Activated CD4-positive, alpha-beta T cell treated with anti-CD3 and anti-CD28 coated beads, Interleukin-2, Interleukin-4, amounts not matched to agents 100 ng/mL and 50 ng/mL, durations not matched to agents 16 hours and 8 hours (primary cell): ENCODE measurements at regions not wholly inside any gene's neighbourhood (a gene's known extent, or its start where the extent isn't known, plus 50 kb on each side); places are given as distances from the start of the nearest gene placed in this dataset.
"Not testable (repeated sequence)": the region's sequence is repeated elsewhere in the genome, so short reads cannot be mapped to it uniquely, and the experiment has no call there.

Experiments used
- DNase-seq: peaks from one replicate; pipeline ENCODE4 v3.0.0-alpha.2; 2020; ENCODE audit warnings: low spot score

DNA sequence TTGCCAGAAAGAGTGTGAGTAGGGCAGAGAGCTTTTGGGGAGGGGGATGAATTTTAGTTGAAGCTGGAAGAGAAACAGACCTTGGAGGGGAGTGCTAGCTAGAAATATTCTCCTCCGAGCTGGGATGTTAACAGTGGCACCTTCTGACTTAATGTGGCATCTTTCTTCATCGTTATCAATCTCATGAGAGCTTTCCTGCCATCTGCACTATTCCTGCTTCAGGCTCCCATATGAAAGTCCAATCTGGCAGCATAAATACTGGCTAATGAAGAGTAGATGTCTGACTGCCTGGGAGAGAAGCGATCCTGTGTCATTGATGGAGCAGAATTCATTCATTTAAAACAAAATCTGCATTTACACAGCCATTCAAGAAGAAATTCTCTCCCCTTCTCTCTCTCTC, 284.5 kb downstream of the TMEM38B start:
- no peak for DNase-seq

DNA sequence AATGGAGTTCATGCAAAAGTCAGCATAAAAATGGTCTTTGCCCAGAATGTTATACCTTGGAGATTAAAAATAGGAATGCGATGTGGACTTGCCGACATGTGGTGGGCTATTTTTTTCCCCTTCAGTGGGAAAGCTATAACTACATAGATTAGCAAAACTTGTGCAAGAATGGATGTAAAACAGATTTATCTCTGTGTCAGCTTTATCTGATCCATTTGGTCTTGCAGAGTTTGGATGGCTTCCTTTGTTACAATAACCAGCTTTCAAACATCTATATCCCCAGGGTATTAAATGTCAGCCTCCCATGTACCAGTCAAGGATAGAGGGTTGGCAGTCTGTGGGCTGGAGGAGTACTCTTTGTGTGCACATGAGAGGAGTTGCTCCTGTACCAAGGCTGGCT, 284.9 kb downstream of the TMEM38B start:
- DNase-seq = no peak

DNA sequence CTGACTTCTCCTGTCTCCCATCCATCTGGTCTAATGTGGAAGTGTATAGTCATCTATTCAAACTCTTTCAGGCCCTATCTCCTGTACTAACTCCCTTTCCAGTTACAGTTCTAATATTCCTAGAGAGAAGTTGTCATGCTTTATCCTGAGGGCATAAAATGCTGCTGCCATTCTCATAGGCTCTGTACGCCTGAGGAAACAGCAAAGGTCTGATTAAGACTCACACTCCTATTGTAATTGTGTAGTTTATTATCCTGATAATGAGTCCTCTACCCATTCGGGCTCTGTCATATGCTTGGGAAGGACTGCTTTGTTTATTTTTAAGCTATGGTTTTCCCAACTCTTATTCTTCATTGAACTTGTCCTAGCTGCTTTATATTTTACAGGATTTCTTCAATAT, 290.4 kb downstream of the TMEM38B start:
- no peak for DNase-seq

DNA sequence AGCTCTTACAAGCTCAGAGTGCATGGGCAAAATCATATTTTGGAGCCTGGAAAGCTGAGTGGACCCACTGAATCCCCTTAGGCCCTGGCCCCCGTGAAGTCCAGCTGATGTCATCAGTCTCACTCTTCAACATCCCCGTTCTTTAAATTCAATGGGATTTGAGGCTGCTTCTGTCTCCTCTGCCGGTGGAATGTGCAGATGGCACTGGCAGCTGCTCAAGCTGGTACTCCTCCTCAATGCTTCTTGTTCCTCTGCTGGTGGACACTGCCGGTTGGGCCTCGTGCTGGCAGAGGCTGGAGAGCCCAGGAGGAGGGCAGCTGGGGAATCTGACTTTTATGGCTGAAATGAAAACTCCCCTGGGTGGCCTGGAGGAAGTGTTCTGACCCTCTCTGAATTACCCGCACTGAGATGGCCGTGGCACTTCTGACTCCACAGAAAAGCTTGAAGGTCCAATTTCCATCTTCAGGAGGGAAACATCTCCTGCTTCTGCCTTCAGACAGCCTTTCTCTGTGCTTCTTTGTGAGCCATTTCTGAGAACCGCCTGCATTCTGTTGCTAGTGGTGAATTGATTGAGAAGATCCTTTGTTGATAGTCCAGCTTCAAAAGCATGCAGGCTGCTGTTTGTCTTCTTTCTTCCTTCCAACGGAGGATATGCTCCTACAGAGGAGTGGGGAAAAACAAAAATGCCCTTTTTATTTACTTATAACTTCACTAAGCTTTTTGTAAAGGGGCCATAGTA, 298.9 kb downstream of the TMEM38B start:
- no peak for DNase-seq

DNA sequence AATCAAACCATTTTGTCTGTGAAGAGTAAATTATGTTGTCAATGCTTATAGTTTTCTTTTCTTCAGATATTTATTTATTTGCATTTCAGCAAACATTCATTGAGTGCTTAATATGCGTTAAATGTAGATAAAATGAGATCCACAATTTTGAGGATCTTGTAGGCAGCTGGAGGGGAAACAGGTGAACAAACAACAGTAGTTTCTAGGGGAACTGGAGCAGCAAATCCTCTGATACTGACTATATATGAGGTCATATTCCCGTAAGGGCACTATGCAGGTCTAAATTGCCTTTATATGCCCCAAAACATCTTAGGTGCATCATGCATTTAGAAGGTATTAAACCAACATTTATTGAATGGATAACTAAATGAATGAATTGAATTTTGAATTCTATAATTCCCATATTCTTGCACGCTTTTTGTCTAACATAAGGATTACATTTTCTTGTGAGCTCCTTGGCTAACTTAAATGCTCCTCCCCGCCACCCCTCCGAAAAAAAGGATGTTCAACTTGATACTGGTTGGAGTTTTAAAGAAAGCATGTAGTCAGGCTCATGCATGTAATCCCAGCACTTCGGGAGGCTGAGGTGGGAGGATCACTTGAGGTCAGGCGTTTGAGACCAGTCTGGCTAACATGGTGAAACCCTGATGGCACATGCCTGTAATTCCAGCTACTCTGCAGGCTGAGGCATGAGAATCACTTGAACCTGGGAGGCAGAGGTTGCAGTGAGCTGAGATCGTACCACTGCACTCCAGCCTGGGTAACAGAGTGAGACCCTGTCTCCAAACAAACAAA, 299.8 kb downstream of the TMEM38B start:
- DNase-seq = no peak

DNA sequence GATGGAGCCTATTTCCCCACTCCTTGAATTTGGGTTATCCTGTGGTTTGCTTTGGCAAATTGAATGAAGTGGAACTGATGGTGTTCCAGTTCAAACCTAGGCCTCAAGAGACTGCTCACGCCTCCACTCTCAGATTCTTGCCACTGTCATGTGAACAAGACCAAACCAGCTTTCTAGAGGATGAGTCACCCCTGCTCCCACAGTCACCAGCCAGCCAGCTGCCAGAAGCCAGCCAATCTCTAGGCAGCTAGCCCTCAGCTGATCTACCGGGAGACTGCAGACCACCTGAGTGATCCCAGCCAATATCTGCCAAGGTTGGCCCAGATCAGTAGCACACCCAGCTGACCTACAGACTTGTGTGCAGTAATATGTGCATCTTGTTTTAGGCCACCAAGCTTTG, 300.6 kb downstream of the TMEM38B start:
- peak; percentile 11 for DNase-seq

DNA sequence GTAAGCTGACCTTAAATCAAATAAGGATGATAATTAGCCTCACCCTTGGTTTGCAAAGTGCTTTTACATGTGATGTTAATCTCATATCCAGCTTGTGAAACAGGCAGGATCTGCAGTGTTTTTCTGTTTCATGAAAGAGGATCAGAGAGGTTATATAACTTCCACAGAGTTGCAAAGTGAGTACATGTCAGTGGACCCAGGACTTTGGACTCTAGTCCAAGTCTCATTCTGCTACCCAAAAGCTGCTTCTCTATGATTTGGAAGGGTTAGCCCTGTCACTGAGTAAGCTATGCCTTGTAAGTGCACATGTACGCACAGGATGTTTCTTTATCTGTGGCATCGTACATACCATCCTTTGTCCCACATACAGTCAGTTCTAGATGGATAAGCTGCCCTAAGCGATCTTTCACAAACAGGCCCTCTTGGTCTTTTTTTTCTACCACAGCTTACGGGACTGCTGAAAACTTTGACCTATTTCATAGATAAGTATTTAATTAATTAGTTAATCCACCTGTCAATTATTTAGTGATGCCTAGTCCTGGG, 322.9 kb downstream of the TMEM38B start:
- DNase-seq = no peak

DNA sequence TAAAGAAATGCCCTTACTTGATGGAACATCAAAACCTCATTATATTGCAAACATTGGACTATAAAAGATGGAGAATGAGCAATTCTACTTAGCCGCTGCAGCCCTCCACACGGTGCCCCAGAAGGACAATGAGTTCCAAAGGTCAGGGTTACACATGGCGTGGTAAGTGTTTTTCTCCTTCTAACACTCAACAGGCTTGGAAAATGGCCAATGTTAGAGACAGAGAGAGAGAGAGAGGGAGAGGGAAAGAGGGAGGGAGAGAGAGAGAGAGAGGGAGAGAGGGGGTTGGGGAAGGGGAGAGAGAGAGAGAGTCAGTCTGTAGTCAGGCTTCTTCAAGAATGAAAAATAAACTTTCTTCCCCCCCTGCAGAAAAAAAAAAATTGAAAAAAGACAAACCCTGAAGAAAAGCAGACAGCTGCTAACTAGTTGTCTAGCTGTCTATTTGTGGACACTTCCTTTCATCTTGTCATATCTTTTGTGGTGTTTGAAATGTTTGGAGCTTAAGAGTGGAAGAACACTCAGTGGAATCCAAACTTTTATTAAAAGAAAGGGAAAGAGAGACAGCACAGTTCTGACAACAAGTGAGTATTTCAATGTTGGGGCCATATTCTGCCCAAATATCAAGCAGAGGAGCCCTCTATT, 324.8 kb downstream of the TMEM38B start:
- no peak for DNase-seq

DNA sequence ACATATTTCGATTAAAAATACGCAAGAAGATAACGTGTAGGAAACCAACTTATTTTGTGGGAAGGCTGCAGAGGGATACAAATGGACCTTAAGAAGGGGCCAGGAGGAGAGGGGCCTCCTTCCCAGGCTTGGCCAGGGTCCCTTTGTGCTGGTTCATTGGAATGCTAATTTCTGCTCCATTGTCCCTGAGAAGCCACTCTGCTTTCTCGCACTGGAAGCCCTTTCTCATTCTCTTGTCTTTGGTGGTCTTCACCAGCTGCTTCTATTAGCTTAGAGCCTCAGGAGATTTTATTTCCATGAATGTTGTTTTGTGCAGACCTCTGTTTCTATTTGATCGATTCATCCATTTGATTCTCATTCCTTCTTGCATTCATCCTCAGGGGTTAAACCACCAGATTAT, 325.4 kb downstream of the TMEM38B start:
- no peak for DNase-seq

DNA sequence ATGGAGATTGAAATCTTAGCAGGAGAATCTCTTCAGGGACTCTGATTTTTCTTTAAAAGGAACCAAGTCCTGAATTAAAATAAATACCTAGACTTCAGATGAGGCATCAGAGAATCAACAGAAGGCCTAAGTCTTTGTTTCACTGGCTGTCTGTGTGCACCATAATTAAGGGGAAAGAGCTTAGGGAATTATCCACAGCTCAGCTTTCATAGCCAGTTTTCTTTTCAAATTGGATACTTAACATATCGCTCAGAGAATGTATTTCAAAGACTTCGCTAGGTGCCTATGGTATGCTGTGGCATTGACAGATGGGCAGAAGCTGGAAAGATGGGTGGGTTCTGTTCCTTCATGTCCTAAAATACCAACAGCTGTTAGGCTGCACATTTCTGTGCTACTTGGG, 325.8 kb downstream of the TMEM38B start:
- no peak for DNase-seq

DNA sequence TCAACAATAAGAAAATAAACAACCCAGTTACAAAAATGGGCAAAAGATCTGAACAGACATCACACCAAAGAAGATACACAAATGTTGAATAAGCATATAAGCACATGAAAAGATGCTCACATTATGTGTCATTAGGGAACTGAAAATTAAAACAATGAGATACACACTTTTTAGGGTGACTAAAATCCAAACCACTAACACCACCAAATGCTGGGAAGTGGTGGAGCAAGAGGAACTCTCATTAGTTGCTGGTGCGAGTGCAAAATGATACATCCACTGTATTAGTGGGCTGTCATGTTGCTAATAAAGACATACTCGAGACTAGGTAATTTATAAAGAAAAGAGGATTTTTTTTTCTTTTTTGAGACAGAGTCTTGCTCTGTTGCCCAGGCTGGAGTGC, 329.1 kb downstream of the TMEM38B start:
- peak; percentile 1 for DNase-seq

DNA sequence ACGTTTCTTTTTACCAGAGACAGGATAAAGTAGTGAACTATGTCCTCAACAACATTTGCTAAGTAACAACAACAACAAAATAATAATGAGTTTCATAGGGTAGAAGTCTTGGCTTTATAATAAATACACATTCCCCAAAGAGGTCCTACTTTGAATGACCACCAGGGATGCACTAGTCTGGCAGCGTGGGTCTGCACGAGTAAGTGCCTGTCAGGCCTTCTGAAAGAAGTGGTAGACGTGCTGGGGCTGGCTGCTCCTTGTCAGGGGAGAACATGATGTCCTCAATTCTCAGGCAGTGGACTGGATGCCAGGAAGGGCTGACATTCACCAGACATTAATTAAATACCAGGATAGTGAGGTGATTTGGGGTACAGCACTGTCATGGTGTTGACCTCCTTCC, 331.1 kb downstream of the TMEM38B start:
- no peak for DNase-seq

DNA sequence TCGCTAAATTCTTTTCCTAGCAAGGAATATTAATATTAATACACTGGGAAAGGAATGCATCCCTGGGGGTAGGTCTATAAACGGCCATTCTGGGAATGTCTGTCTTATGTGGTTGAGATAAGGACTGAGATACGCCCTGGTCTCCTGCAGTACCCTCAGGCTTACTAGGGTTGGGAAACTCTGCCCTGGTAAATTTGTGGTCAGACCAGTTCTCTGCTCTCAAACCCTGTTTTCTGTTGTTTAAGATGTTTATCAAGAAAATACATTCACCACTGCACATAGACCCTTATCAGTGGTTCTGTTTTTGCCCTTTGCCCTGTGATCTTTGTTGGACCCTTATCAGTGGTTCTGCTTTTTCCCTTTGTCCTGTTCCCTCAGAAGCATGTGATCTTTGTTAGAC, 335.8 kb downstream of the TMEM38B start:
- not testable (repeated sequence) for DNase-seq

DNA sequence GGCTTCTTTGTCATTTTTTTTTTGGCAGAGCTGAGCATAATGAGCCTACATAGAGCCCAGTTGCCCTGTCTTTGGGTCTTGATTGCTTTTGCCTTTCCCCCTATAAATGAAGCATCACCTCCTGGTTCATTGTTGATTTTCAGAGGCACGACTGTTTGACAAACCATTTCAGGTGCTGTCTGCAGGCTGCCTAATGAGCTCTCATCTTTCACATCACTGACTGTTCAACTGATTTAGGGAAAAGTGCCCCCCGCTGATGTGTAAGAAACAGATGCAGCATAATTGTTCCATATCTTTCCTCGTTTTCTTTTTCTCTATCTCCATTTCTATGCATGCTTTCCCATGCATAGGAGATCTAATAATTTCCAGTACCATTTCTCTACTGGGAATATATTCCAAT, 338.6 kb downstream of the TMEM38B start:
- no peak for DNase-seq

DNA sequence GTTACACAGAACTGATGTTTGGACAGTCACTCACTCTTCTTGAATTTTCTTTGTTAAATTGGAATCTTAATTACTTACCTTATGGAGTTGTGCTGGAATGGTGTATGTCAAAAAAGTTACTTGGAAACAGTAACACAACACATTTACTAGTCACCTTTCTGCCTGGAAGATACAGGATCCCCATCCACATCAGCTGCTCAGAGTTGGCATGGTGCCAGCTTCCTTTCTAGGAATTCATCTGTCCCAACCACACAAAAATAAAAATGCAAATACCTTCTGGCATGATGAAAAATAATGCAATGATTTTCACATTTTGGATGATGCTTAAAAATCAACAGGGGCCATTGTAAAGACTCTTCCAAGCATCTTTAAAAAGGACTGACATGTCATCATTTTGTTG, 341.5 kb downstream of the TMEM38B start:
- DNase-seq = no peak

DNA sequence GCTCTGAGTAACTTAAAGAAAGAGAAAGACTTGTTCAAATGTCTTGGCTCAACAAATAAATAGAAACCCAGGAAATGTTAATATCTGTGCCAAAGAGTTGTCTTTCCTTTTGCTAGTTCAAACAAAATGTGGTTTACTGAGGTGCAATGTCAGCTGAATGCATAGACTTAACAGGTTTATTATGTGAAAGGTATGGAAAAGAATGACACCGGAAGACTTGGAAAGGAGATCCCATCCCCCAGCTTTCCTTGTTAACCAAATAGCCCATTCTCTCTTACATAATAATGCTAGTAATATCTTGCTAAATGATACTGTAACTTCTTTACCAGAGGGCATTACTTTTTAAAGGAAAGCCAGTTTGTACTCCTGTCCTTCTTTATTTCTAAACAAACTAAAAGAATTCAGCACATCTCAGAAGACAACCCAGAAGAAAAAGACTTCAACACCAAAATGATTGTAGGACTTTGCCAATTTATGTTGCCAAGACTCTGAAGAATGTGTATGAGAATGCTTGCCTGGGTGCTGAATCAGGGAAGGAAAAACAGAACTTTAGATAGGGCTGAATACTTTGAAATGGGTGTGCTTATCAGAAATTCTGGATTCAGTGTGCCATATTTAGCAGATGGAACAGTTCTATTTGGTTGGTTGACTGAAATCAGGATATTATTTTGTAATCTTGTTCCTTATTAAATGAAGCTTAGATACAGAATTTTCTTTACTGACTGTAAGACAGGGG, 344.1 kb downstream of the TMEM38B start:
- DNase-seq = no peak

DNA sequence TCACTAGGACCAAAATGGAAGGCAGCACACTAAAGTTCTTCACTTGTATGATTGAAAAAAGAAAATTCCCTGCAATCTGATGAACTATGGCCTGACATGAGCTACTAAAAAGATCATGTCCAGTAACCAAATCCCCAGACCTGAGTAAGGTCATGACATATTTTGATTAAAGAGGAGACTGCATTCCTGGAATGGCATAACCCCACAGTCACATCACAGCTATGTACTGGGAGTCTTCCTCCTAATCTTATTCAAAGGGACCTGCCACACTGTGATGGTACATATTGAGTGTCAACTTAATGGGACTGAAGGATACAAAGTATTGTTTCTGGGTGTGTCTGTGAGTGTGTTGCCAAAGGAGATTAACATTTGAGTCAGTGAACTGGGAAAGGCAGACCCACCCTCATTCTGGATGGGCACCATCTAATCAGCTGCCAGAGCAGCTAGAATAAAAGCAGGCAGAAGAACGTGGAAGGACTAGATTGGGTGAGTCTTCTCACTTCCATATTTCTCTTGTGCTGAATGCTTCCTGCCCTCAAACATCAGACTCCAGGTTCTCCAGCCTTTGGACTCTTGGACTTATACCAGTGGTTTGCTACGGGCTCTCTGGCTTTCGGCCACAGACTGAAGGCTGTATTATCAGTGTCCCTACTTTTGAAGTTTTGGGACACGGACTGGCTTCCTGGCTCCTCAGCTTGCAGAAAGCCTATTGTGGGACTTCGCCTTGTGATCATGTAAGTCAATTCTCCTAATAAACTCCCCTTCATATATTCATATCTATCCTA, 345.0 kb downstream of the TMEM38B start:
- no peak for DNase-seq

DNA sequence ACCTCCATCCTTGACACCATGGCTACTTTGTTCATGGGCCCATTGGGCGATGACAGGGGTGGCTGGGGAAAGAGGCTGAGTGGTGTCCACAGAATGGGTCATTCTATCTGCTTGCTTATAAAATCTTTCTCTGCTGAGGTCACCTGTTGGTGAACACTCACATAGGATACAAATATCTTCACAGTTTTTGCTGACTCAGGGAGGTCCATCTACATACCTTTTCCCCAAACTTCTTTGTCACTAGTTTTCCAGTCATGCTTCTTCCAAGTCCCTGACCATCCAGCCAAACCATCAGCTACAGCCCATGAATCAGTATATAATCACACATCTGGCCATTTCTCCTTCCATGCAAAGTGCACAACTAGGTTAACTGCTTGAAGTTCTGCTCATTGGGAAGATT, 347.6 kb downstream of the TMEM38B start:
- not testable (repeated sequence) for DNase-seq

DNA sequence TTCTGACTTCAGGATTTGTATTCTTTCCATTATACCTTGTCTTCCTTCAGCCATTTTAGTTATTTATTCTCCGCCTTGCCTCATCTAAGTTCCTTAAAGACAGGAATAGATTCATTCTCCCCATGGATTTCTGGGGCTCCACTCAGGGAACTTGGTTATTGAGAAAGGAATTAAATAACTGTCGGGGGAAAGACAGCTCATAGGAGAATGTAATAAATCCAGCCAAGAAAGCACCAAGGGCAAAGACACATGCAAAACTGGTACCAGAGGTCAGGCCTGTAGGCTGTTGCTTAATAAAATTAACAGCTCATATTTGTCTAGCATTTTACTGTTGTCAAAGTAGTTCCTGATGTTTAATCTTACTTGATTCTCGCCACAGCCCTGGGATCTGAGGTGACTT, 357.2 kb downstream of the TMEM38B start:
- DNase-seq = no peak

DNA sequence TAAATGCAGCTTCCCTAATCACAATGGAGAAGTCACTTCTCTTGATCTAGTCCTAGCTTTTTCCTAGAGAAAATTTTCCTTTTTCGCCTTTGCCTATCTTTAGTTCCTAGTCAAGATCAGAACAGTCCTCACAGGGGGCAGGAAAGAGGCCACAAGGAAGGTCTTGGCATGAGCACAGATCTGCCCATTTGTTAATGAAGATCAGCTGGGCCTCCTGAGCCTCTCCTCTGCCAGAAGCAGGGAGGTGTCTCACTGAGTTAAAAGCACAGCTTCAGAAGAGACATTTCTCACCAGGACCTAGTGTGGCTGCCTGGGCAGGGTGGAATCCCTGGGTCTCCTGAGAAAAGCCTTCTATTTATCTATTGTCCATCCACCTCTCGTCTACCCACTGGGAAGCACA, 357.8 kb downstream of the TMEM38B start:
- no peak for DNase-seq

DNA sequence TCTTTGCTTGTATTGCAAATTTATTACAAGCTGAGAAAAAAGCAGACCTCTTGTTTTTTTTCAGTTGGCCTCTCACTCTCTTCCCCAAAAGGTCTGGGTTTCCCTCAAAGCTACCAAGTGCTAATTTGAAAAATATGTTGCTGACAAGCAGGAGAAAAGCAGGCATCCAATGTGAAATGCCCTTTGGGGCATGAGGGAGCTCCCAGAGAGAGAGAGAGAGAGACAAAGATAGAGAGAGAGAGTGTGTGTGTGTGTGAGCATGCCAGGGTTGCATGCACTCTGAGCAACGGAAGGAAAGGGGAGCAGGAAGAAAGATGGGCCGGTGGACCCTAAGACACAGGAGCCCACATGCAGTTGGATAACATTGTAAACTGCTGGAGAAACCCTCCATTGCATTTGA, 358.4 kb downstream of the TMEM38B start:
- no peak for DNase-seq
